GM23248 (cell line): ENCODE measurements at regions not wholly inside any gene's neighbourhood (a gene's known extent, or its start where the extent isn't known, plus 50 kb on each side); places are given as distances from the start of the nearest gene placed in this dataset.

Experiments
- EZH2 ChIP-seq: fragments of 200-600 bp; sonication (generic); IDR thresholded peaks from 2 replicates; pipeline ENCODE4 v1.6.1; 2018; ENCODE audit warnings: antibody characterized with exemption, mild to moderate bottlenecking; ENCODE audit not compliant: insufficient read depth, poor library complexity, severe bottlenecking
- EZH2phosphoT487 ChIP-seq: fragments of 200-600 bp; sonication (generic); IDR thresholded peaks from 2 replicates; pipeline ENCODE4 v1.6.1; 2018; ENCODE audit warnings: antibody characterized with exemption, moderate library complexity, mild to moderate bottlenecking, low read depth; ENCODE audit not compliant: insufficient read depth

DNA sequence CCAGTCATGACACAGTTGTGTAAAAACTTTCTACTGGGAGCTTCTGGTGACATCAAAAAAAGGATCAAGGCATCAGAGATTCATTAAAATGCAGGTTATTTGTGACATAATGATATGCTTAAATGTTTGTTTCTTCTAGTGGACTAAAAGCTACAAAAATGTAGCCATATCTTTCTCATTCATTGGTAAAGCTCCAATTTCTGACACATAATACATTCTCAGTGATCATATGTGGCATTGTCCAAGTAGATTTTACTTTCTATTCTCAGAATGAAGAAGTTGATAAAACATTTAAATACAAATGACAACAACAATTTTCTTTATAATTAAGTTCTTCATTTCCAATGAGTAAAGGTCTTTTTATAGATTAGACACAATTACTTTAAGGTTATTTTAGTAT is 71.0 kb upstream of the ARHGEF26 start:
- TF ChIP-seq EZH2: no peak
- no peak for TF ChIP-seq EZH2phosphoT487
